C4-2B (cell line): ENCODE measurements at regions not wholly inside any gene's neighbourhood (a gene's known extent, or its start where the extent isn't known, plus 50 kb on each side); places are given as distances from the start of the nearest gene placed in this dataset.

Experiments used
- CTCF ChIP-seq: fragments of 450-650 bp; conservative IDR thresholded peaks from 2 replicates; pipeline ENCODE4 v1.5.1; 2017; ENCODE audit warnings: mild to moderate bottlenecking
- ZFX ChIP-seq: fragments of 450-650 bp; IDR thresholded peaks from 2 replicates; pipeline ENCODE4 v1.6.1; 2017

- TF ChIP-seq CTCF (no peak), ZFX (no peak)
Observed at GRCh38 chr15:38631119-38632075, 66.8 kb upstream of the RASGRP1 start.
